ENCODE measurements at regions not wholly inside any gene's neighbourhood (a gene's known extent, or its start where the extent isn't known, plus 50 kb on each side); places are given as distances from the start of the nearest gene placed in this dataset.

- no peak overlapping the region for H3K9ac ChIP-seq (ENCODE audit: low read length)
- H3K4me1 ChIP-seq (ENCODE audit: control insufficient read depth, insufficient read depth, low read length), result no peaks in the 10 kb centered on the region
- H3K4me3 ChIP-seq (ENCODE audit: low read length), result no peak overlapping the region
- H3K36me3 ChIP-seq (ENCODE audit: control insufficient read depth, insufficient read depth, low read length), result no peaks in the 10 kb centered on the region
- H3K9me3 ChIP-seq (ENCODE audit: control insufficient read depth, low read length), result no peaks in the 10 kb centered on the region
- H3K27me3 ChIP-seq (ENCODE audit: control insufficient read depth, insufficient read depth, low read length), result no peaks in the 10 kb centered on the region
Measured at GRCh38 chr5:86112249-86112648, 505.5 kb upstream of the COX7C start.

- Histone ChIP-seq H3K4me3 (ENCODE audit: low read length) (no peak overlapping the region), H3K4me1 (ENCODE audit: control insufficient read depth, insufficient read depth, low read length) (no peaks in the 10 kb centered on the region), H3K36me3 (ENCODE audit: control insufficient read depth, insufficient read depth, low read length) (no peaks in the 10 kb centered on the region), H3K9me3 (ENCODE audit: control insufficient read depth, low read length) (no peaks in the 10 kb centered on the region), H3K27me3 (ENCODE audit: control insufficient read depth, insufficient read depth, low read length) (no peaks in the 10 kb centered on the region), H3K9ac (ENCODE audit: low read length) (no peak overlapping the region)
Measured at GRCh38 chr5:86115164-86115563, 502.6 kb upstream of the COX7C start.

DNA sequence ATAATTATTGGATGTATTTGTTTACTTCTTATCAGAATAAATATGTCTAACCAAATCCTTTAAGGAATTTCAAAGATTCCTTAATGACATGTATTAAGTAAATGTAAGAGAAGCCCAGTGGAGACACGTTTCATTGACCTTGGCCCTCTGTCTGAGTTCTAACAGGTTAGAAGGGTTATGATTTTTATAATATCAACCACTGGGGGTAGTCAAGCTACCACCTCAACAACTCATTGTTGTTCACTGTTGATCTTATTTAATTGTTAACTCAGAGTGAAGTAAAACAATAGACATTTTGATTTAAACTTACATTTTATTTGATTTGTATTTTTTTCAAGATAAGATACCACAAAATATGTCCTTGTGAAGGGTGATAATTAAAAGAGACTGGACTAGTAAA lies 499.2 kb upstream of the COX7C start:
- Histone ChIP-seq H3K4me1 (ENCODE audit: control insufficient read depth, insufficient read depth, low read length) (no peaks in the 10 kb centered on the region), H3K9ac (ENCODE audit: low read length) (no peak overlapping the region), H3K9me3 (ENCODE audit: control insufficient read depth, low read length) (no peaks in the 10 kb centered on the region), H3K27me3 (ENCODE audit: control insufficient read depth, insufficient read depth, low read length) (no peaks in the 10 kb centered on the region), H3K36me3 (ENCODE audit: control insufficient read depth, insufficient read depth, low read length) (no peaks in the 10 kb centered on the region), H3K4me3 (ENCODE audit: low read length) (no peak overlapping the region)

DNA sequence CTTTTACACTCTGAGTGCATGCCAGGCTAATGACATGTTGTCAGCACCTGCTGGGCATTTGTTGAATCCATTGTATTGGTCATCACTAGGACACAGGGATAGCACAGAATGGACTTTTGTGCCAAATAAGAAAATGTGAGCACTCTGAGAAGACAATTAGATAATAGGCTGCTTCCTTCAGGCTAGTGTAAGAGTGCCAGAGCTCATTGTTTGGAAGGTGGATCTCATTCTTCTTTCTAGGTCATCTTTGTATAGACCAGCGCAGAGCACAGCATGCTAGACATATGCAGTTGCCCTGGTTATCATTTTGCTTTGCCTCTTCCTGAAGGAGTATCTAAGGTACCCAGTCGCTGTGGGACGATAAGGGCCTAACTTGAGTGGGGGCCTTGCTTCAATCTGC lies 493.4 kb upstream of the COX7C start:
- Histone ChIP-seq H3K9me3 (ENCODE audit: control insufficient read depth, low read length) (no peaks in the 10 kb centered on the region), H3K36me3 (ENCODE audit: control insufficient read depth, insufficient read depth, low read length) (no peaks in the 10 kb centered on the region), H3K4me1 (ENCODE audit: control insufficient read depth, insufficient read depth, low read length) (no peaks in the 10 kb centered on the region), H3K9ac (ENCODE audit: low read length) (no peak overlapping the region), H3K27me3 (ENCODE audit: control insufficient read depth, insufficient read depth, low read length) (no peaks in the 10 kb centered on the region), H3K4me3 (ENCODE audit: low read length) (no peak overlapping the region)

GRCh38 chr5:86125731-86126601 lies 491.8 kb upstream of the COX7C start:
- Histone ChIP-seq H3K27me3 (ENCODE audit: control insufficient read depth, insufficient read depth, low read length) (no peaks in the 10 kb centered on the region), H3K36me3 (ENCODE audit: control insufficient read depth, insufficient read depth, low read length) (no peaks in the 10 kb centered on the region)

DNA sequence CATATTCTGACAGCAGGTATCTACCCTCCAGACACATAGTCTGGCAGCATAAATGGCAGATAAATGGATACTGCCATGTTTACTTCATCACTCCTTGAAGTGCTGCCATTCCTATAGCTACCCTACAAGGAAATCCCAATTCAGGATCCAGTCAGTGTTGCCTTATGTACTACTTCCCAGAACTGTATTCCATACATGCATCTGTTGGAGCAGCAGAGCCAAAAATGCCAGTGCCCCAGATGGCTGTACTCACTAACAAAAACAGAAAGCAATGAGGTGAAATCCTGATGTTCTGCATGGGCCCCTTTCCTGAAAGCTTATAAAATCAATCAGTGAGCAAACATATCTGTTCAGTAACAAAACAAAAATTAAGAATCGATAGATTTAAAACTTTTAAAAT lies 490.0 kb upstream of the COX7C start:
- no peaks in the 10 kb centered on the region for H3K9me3 ChIP-seq (ENCODE audit: control insufficient read depth, low read length)
- no peaks in the 10 kb centered on the region for H3K36me3 ChIP-seq (ENCODE audit: control insufficient read depth, insufficient read depth, low read length)
- no peaks in the 10 kb centered on the region for H3K4me1 ChIP-seq (ENCODE audit: control insufficient read depth, insufficient read depth, low read length)
- no peak overlapping the region for H3K9ac ChIP-seq (ENCODE audit: low read length)
- H3K4me3 ChIP-seq (ENCODE audit: low read length), result no peak overlapping the region
- no peaks in the 10 kb centered on the region for H3K27me3 ChIP-seq (ENCODE audit: control insufficient read depth, insufficient read depth, low read length)

More at GRCh38 chr5:86125731-86126601, 491.8 kb upstream of the COX7C start:
- no peaks in the 10 kb centered on the region for H3K9me3 ChIP-seq (ENCODE audit: control insufficient read depth, low read length)
- H3K9ac ChIP-seq (ENCODE audit: low read length), result no peak overlapping the region
- no peaks in the 10 kb centered on the region for H3K4me1 ChIP-seq (ENCODE audit: control insufficient read depth, insufficient read depth, low read length)
- H3K4me3 ChIP-seq (ENCODE audit: low read length), result no peak overlapping the region

- Histone ChIP-seq H3K27me3 (ENCODE audit: control insufficient read depth, insufficient read depth, low read length) (no peaks in the 10 kb centered on the region), H3K4me1 (ENCODE audit: control insufficient read depth, insufficient read depth, low read length) (no peaks in the 10 kb centered on the region), H3K9ac (ENCODE audit: low read length) (no peak overlapping the region), H3K36me3 (ENCODE audit: control insufficient read depth, insufficient read depth, low read length) (no peaks in the 10 kb centered on the region), H3K4me3 (ENCODE audit: low read length) (no peak overlapping the region), H3K9me3 (ENCODE audit: control insufficient read depth, low read length) (no peaks in the 10 kb centered on the region)
Measured at GRCh38 chr5:86129009-86129408, 488.7 kb upstream of the COX7C start.

DNA sequence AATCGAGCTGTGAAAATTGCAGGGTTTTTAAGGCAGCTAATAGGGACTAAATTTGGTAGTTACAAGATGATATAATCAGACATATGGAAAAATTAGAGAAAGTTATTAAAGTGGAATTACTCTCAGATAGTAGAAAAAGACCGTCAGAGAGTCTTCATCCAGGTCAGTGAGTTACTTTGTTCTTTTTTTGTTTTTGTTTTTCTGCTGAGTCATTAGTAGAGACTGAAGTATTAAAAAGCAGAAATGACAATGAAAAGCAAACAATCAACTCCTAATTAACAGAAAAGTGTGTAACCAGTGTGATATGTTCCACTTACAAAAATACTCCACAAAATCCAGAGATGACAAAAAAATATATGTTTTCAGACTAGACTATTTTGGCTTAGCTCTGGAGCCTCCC lies 480.4 kb upstream of the COX7C start:
- H3K27me3 ChIP-seq (ENCODE audit: control insufficient read depth, insufficient read depth, low read length), result no peaks in the 10 kb centered on the region
- no peaks in the 10 kb centered on the region for H3K9me3 ChIP-seq (ENCODE audit: control insufficient read depth, low read length)
- no peaks in the 10 kb centered on the region for H3K36me3 ChIP-seq (ENCODE audit: control insufficient read depth, insufficient read depth, low read length)
- H3K9ac ChIP-seq (ENCODE audit: low read length), result no peak overlapping the region
- no peaks in the 10 kb centered on the region for H3K4me1 ChIP-seq (ENCODE audit: control insufficient read depth, insufficient read depth, low read length)
- H3K4me3 ChIP-seq (ENCODE audit: low read length), result no peak overlapping the region

DNA sequence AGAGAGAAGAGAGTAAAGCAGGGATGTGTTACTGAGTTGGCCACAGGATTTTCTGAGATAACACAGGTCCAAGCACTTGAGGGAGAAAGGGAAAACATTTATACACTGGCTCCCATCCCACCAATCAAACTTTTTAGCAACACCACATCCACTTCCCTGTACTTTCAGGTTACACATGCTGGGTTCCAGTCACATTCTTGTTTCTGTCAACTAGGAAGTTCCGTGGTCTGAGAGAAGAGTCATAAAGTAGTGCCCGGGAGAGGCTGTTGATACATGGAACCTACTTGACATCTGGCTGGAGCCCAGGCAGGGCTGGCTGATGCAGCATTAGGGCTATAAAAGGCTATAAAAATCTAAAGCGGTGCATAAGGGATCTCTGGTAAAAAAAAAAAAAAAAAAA lies 473.9 kb upstream of the COX7C start:
- Histone ChIP-seq H3K9me3 (ENCODE audit: control insufficient read depth, low read length) (no peaks in the 10 kb centered on the region), H3K4me3 (ENCODE audit: low read length) (no peak overlapping the region), H3K27me3 (ENCODE audit: control insufficient read depth, insufficient read depth, low read length) (no peaks in the 10 kb centered on the region), H3K36me3 (ENCODE audit: control insufficient read depth, insufficient read depth, low read length) (no peaks in the 10 kb centered on the region), H3K9ac (ENCODE audit: low read length) (no peak overlapping the region), H3K4me1 (ENCODE audit: control insufficient read depth, insufficient read depth, low read length) (no peaks in the 10 kb centered on the region)

- Histone ChIP-seq H3K9ac (ENCODE audit: low read length) (no peak overlapping the region), H3K4me1 (ENCODE audit: control insufficient read depth, insufficient read depth, low read length) (no peaks in the 10 kb centered on the region), H3K27me3 (ENCODE audit: control insufficient read depth, insufficient read depth, low read length) (no peaks in the 10 kb centered on the region), H3K4me3 (ENCODE audit: low read length) (no peak overlapping the region), H3K36me3 (ENCODE audit: control insufficient read depth, insufficient read depth, low read length) (no peaks in the 10 kb centered on the region), H3K9me3 (ENCODE audit: control insufficient read depth, low read length) (no peaks in the 10 kb centered on the region)
Measured at GRCh38 chr5:86152988-86153560, 464.7 kb upstream of the COX7C start.

GRCh38 chr5:86155796-86156195 lies 461.9 kb upstream of the COX7C start:
- H3K9ac ChIP-seq (ENCODE audit: low read length), result no peak overlapping the region
- H3K9me3 ChIP-seq (ENCODE audit: control insufficient read depth, low read length), result no peaks in the 10 kb centered on the region
- H3K36me3 ChIP-seq (ENCODE audit: control insufficient read depth, insufficient read depth, low read length), result no peaks in the 10 kb centered on the region
- H3K4me1 ChIP-seq (ENCODE audit: control insufficient read depth, insufficient read depth, low read length), result no peaks in the 10 kb centered on the region
- no peak overlapping the region for H3K4me3 ChIP-seq (ENCODE audit: low read length)
- H3K27me3 ChIP-seq (ENCODE audit: control insufficient read depth, insufficient read depth, low read length), result no peaks in the 10 kb centered on the region

GRCh38 chr5:86170194-86170593 lies 447.5 kb upstream of the COX7C start:
- no peaks in the 10 kb centered on the region for H3K27me3 ChIP-seq (ENCODE audit: control insufficient read depth, insufficient read depth, low read length)
- no peak overlapping the region for H3K9ac ChIP-seq (ENCODE audit: low read length)
- H3K9me3 ChIP-seq (ENCODE audit: control insufficient read depth, low read length), result no peaks in the 10 kb centered on the region
- H3K4me3 ChIP-seq (ENCODE audit: low read length), result no peak overlapping the region
- H3K4me1 ChIP-seq (ENCODE audit: control insufficient read depth, insufficient read depth, low read length), result no peaks in the 10 kb centered on the region
- H3K36me3 ChIP-seq (ENCODE audit: control insufficient read depth, insufficient read depth, low read length), result no peaks in the 10 kb centered on the region

Measured in mucosa of stomach (tissue), 1 donor.